ENCODE measurements at regions not wholly inside any gene's neighbourhood (a gene's known extent, or its start where the extent isn't known, plus 50 kb on each side); places are given as distances from the start of the nearest gene placed in this dataset.

GRCh38 chr4:58188316-58188715 is 1078.1 kb upstream of the IGFBP7 start:
- DNase-seq, result no peak

DNA sequence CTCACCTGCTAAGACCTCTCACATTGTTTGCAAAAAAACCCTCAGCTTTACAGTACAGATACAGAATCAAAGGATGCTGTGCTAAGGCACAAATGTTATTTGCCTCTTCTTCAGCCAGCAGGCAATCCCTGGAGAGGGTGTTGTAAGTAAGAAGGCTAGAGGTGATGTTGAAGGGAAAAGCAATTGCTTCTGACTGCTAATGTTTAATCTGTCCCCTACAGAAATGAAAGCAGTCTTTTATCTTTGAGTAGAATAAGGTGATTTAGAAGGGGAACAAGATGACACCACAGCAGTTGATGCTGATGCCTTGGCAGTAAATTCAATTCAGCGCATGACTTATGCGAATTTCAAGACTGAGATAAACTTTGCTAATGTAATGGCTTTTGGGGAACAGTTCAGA is 1064.8 kb upstream of the IGFBP7 start:
- no peak for DNase-seq

GRCh38 chr4:58166490-58166889 is 1056.3 kb upstream of the IGFBP7 start:
- DNase-seq, result no peak

- no peak for DNase-seq
These were observed 1053.0 kb upstream of the IGFBP7 start for GRCh38 chr4:58163156-58163555.

DNA sequence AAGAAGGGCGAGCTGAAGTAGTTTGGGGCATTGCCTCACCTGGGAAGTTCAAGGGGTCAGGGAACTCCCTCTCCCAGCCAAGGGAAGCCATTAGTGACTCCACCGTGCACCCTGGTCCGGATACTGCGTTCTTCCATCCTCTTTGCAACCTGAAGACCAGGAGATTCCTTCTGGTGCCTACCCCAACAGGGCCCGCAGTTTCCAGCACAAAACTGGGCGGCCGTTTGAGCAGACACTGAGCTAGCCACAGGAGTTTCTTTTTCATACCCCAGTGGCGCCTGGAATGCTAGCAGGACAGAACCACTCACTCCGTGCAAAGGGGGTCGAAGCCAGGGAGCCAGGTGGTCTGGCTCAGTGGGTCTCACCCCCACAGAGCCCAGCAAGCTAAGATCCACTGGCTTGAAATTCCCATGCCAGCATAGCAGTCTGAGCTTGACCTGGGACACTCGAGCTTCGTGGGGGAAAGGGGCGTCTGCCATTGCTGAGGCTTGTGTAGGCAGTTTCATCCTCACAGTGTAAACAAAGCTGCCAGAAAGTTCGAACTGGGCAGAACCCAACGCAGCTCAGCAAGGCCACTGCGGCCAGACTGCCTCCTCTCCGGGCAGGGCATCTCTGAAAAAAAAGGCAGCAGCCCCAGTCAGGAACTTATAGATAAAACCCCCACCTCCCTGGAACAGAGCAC is 1039.4 kb upstream of the IGFBP7 start:
- no peak for DNase-seq

GRCh38 chr4:58144721-58145120 is 1034.5 kb upstream of the IGFBP7 start:
- no peak for DNase-seq

GRCh38 chr4:58138786-58139668 is 1028.8 kb upstream of the IGFBP7 start:
- DNase-seq, result no peak

DNA sequence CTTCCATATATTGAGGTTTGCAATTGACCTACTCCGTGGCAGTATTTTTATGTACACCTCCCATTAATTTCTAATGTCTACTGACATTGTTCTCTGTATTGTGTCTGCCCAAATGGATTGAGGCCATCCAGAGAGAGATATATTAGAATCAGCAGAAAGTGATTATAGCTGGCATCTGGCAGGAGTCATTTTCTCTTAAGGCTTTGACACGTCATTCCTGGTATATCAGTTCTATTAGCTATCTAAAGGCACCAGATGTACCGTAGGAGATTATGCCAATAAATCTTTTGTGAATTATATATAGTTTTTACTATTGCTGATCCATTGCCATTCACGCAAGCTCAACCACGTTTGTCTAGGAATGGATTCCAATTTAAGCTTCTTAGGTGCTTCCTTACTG is 1026.4 kb upstream of the IGFBP7 start:
- no peak for DNase-seq

- DNase-seq, result no peak
These were observed 1017.5 kb upstream of the IGFBP7 start for GRCh38 chr4:58127680-58128079.

GRCh38 chr4:58119298-58119697 is 1009.1 kb upstream of the IGFBP7 start:
- no peak for DNase-seq

DNA sequence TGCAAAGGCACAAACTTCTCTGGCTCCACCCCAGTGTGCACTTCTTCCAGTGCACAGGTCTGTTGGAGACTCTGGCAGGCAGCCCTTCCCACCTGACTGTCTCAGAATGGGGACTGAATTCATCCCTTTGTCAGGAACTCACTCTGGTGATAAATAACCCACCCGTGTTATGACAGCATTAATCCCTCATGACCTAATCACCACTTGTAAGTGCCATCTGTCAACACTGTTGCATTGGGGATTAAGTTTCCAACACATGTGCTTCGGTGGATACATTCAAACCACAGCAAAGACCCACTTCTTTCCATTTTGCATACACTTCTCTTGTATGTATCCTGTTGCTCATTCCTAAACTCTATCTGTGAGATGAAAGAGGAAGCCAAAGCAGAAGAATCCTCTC is 1002.9 kb upstream of the IGFBP7 start:
- no peak for DNase-seq

GRCh38 chr4:58111818-58112217 is 1001.6 kb upstream of the IGFBP7 start:
- DNase-seq, result no peak

GRCh38 chr4:58093352-58093751 is 983.2 kb upstream of the IGFBP7 start:
- DNase-seq, result no peak

DNA sequence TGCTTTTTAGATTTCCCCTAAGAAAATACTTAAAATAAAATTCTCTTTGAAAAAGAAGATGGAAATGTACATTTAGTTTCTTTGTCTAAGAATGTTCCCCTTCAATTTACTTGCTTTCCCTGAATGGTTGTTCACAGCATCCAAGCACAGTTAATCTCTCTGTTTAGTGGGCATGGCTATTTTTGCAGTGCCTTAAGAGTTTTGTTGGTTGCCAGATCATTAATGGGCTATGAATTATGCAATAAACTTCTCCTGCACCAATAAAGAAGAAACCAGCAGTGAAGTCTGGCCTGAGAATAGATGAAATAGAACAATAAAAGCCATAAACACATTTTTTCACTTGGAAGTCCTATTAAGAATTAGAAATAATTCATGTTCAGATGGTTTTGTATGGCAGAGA is 980.4 kb upstream of the IGFBP7 start:
- DNase-seq, result no peak

DNA sequence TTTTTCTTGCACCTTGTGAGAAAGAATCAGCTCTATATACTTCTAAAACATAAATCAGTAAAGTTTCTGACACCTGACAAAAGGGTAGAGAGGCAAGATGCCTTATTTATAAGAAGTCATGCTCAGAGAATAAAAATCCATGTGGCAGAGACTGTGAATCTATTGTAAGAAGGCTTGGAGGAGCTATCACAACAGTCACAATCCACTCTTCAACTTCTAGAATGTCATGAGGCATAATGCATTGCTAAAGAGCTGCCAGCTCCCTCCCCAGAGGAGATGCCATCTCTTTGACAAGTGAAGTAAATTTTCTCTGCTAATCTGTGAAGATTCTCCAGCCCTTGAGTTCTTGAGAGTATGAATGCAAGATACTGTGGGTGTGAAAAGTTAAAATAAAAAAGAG is 971.2 kb upstream of the IGFBP7 start:
- DNase-seq, result no peak

DNA sequence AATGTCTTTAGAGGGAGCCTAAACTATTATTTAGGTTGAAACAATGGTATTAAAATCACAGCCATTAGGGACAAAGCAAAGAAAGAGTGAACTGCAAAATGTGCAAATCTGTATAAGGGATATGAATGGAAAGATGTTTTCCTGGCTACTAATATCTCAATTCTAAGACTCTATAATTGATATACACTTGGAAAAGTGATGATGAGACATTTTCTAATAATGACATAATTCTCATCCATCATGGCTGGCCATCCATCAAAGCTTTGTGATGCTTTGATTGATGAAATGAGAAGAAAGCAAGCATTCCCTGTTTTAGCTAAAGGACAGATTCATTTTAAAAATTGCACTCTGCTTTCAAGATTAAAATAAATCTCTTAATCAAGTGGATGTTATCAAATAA is 965.5 kb upstream of the IGFBP7 start:
- DNase-seq, result no peak

DNA sequence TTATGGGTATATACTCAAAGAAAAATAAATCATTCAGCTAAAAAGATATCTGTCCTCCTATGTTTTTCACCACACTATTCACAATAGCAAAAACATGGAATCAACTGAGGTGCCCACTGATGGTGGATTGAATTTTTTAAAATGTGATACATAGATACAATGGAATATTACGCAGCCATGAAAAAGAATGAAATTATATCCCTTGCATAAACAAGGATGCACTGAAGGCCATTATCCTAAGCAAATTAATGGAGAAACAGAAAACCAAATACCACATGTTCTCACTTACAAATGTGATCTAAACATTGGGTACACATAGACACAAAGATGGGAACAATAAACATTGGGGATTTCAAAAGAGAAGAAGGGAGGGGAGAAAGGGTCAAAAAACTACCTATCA is 964.2 kb upstream of the IGFBP7 start:
- no peak for DNase-seq

DNA sequence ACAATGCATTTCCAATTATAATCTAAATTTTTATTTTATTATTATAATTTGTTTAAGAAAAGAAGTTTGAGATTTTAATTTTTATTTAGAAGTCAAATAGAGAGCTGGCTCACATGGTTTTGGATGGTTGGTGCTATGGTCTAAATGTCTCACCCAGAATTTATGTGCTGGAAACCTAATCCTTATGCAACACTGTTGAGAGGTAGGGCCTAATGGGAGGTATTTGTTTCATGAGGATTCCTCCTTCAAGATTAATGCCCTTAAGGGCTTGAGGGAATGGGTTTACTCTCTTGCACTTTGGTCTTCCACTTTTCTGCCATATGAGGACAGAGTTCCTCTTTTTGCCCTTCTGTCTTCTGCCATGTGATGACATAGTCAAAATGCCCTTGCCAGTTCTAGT is 960.5 kb upstream of the IGFBP7 start:
- DNase-seq, result no peak

- DNase-seq, result no peak
These were observed 954.5 kb upstream of the IGFBP7 start for GRCh38 chr4:58064653-58065052.

DNA sequence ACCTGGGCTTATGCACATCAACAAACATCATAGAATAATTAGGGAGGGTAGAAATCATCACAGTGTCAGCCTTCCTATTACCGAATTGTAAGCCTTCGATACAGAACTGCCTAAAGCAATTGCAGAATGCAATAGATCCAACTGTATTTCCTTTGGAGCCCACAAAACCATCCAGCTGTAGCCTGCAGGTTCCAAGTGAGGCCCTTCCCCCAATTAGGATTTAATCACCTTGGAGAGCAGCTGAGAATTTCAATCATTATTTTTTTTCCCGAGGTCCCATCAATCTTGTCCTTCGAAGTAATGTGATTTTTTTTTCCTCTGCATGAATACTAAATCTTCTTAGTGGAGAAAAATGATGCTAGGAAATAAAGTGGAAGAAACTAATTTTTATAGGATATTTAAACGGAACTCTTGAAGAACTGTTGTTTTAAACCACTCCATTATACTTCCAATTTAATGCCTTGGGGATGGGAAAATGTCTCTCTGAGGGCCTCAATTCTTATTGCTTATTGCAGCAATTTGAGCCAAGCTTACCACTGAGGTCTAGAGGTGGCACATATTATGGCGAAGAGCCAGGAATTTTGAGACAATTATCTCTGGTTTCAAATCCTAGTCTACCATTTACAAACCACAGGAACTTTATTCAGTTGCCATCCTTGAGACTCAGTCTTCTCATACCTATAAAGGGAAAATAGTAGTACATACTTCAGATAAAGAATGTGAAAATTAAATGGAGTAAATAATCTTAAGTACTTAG is 953.4 kb upstream of the IGFBP7 start:
- DNase-seq, result no peak

- no peak for DNase-seq
These were observed 951.8 kb upstream of the IGFBP7 start for GRCh38 chr4:58061967-58062366.

GRCh38 chr4:58050439-58050838 is 940.3 kb upstream of the IGFBP7 start:
- no peak for DNase-seq

GRCh38 chr4:58048491-58048890 is 938.3 kb upstream of the IGFBP7 start:
- DNase-seq, result no peak

DNA sequence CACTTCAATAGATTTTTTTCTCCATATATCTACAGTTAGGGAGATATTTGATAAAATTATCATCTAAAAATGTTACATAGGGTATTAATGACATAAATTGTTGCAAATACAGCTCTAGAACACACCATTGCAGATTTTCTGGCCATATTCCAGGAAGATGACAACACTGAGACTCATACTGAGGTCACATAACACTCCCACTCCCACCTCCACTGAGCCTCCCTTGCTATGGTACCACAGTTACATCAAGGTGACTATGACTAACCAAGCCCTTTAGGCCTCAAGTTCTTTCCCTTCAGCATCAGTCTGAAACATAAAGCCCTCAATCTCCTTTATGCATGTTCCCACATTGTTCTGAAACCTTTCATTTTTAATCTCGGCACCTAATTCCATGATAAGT is 932.0 kb upstream of the IGFBP7 start:
- DNase-seq, result no peak

Data from bone marrow (tissue), 2 donors.